HG03460 (cell line): ENCODE measurements at regions not wholly inside any gene's neighbourhood (a gene's known extent, or its start where the extent isn't known, plus 50 kb on each side); places are given as distances from the start of the nearest gene placed in this dataset.

Source experiments
- ATAC-seq: cut with Tn5 transposase; IDR thresholded peaks from one replicate; pipeline ENCODE4 v1.9.1; 2021; ENCODE audit not compliant: unreplicated experiment

- ATAC-seq: no peak
Measured at GRCh38 chr11:91966368-91966767, 258.2 kb upstream of the FAT3 start.

DNA sequence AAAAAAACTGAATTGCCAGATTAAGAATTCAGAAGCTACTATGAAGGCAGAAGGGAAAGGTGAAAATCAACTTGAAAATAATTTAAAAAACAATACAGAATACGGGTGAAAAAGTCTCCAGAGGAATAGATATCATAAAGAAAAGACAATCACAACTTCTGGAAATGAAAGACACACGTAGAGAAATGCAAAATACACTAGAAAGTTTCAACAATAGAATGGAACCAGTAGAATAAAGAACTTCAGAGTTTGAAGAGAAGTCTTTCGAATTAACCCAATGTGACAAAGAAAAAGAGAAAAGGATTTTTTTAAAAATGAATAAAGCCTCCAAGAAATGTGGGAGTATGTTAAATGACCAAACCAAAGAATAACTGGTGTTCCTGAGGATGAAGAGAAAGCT lies 263.8 kb upstream of the FAT3 start:
- no peak for ATAC-seq

DNA sequence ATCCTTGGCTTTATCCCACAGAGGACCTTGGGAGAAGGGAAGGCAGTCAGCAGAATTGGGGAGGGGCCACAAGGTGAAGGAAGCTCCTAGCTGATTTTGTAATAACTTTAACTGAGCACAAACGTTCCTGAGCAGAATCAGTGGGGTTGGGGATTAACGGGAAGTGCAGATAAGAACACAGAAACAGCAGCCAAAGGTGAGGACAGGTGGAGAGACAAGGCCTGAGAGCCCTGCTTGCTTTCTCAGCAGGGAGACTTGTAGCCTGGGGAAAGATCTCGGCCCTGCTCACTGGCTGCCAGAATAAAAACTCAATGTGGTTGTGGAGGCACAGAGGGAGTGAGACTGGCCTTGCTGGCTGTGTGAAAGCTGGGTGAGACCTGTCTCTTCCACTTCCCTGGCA lies 265.2 kb upstream of the FAT3 start:
- ATAC-seq: no peak

- ATAC-seq: no peak
Measured at GRCh38 chr11:91956711-91957110, 267.9 kb upstream of the FAT3 start.

- no peak for ATAC-seq
Measured at GRCh38 chr11:91955206-91955605, 269.4 kb upstream of the FAT3 start.

DNA sequence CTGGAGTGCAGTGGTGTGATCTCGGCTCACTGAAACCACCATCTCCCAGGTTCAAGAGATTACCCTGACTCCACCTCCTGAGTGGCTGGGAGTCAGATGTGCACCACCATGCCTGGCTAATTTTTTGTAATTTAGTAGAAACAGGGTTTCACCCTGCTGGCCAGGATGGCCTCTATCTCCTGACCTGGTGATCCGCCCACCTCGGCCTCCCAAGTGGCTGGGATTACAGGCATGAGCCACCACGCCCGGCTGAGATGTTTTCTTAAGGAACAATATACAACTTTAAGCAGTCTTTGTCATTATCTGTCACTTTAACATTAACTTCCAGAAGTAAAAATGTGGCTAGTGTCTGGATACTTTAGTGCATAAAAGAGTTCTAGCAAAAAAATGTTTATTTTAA lies 272.6 kb upstream of the FAT3 start:
- no peak for ATAC-seq

GRCh38 chr11:91947215-91947820 lies 277.3 kb upstream of the FAT3 start:
- ATAC-seq: no peak

DNA sequence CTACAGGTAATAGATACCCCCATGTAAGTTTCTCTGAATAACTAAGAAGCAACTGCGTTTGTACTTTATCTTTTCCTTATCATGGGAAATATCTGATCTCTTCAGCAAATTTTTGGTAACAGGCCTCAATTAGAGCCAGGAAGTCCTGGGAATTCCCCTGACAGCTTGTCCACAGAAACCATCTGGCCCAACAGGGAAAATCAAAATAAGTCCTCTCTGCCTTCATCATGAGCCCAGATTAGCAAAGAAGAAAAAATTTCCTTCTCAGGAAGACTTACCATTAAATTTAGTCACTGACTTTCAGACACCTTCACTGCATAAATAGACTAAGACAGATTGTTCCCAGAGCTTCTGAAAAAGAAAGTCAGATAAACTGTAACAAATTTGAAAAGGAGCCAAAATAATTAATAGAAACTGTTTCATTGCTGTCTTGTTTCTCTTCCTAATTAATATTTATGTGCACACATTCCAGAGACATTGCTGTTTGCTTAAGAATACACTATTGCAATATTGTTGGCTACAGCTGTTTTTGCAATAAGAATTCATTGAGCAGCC lies 278.1 kb upstream of the FAT3 start:
- no peak for ATAC-seq

GRCh38 chr11:91935120-91935519 lies 289.5 kb upstream of the FAT3 start:
- no peak for ATAC-seq

DNA sequence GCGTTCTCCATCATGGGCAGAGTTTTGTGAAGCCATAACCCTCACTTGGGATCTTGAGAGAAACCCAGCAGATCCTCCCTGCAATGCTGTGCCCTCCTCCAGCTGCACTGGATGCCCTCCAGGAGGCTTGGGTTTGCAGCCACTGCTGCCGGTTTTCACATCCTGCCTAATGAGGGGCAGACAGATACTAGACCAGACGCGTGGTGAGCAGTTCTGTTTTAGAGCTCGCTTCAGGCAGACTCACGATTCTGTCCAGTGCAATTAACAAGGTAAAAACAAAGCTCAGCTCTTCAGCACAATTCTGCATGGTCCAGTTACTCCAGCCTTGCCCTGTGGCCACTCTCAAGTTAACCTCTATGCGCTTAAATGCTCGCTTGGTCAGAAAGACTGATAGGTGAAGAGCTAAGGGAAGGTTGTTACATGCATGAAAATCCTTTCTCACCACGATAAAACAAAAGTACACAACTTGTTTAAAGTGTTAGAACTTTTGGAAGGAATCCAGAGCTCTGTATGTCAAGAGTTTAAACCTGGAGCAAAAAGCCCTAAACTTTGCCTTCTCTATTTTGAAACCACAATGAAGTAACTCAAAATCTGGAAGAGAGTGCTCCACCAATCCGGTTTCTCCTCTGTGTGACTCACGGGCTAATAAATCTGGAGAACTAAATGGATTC lies 292.3 kb upstream of the FAT3 start:
- ATAC-seq: no peak

GRCh38 chr11:91927448-91927847 lies 297.2 kb upstream of the FAT3 start:
- no peak for ATAC-seq

- no peak for ATAC-seq
Measured at GRCh38 chr11:91926965-91927364, 297.7 kb upstream of the FAT3 start.

- ATAC-seq: no peak
Measured at GRCh38 chr11:91922846-91923245, 301.8 kb upstream of the FAT3 start.

GRCh38 chr11:91921974-91922373 lies 302.6 kb upstream of the FAT3 start:
- ATAC-seq: no peak

DNA sequence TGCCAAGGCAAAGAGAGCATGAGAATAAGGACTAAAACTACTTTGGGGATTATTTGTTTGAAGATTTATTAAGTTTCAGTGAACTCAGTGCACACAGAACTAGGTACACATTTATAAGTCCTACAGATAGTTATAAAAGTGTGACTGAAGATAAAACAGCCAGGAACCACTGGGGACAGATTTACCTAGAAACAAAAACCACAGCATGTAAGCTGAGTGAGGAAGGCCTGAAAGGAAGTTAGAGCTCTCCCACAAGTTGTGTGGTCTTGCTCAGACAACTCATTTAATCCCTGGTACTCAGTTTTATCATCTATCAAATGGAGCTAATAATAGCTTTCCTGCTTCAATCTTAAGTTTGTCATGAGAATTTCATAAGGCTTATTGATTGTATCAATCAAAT lies 311.2 kb upstream of the FAT3 start:
- no peak for ATAC-seq

DNA sequence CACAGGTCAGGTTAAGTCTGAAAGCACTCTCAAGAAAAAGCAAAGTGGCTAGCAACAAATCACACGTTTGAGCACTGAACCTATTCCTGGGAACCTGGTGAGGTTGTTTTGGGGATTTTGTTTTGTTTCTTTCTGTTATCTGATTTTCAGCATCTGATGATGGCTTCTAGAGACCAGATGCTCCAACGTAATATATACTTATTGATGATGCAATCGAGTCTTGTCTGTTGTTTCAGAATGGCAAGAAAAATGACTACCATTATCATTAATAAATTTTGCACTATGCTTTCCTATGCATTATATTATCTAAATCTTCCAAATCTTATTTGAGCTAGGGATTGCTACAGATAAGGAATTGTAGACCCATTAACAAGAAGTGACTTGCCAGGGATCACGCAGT lies 312.3 kb upstream of the FAT3 start:
- ATAC-seq: no peak

GRCh38 chr11:91906871-91907624 lies 317.6 kb upstream of the FAT3 start:
- ATAC-seq: no peak

DNA sequence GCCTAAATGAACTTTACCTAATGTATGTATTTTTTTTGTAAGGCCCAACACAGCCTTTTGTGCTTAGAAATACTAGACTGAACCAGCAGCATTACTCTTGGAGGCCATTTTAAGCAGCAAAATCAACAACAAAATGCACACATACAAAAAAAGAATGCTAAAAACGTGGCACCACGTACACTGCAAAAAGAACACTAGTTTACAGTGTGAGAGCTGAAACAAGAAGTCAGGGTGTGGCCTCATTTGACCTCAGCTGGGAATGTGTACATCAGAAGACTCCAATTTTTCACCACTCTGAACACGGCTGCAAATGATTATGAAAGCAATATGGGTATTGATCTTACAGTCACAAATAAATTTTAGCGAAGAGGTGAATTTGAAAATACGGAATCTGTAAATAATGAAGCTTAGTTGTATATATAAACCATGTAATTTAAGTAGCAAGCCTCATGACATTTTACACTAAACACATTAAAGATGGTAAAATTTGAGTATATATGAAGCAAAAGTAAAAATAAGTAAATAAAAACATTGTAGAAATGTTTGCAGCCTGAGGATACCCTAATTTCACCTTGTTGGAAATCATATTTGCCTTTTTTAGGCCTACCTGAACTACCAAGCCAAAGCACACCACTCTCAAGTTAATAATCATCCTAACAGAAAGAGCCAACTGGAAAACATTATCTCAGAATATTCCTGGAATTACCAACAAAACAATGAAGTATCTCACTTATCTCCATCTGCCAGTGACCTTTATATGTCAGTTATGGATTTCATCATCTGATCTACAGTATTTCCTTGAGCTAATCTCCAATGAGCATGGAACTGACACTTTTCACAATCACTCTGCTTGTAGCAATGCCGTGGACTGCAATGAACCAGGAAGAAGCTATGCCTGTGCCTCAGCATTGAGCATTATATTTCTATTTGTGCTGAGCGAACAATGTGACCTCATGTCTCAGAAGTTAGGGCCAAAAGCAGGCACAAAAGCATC lies 319.5 kb upstream of the FAT3 start:
- no peak for ATAC-seq

- ATAC-seq: no peak
Measured at GRCh38 chr11:91902312-91902711, 322.3 kb upstream of the FAT3 start.

- no peak for ATAC-seq
Measured at GRCh38 chr11:91880660-91881059, 344.0 kb upstream of the FAT3 start.

GRCh38 chr11:91876746-91877145 lies 347.9 kb upstream of the FAT3 start:
- ATAC-seq: no peak
